PC-9 (cell line): ENCODE measurements at regions not wholly inside any gene's neighbourhood (a gene's known extent, or its start where the extent isn't known, plus 50 kb on each side); places are given as distances from the start of the nearest gene placed in this dataset.

Source experiments
- BruUV-seq: library from RNA; stranded (reverse); fragments of 400-500 nt; replicated peaks from 2 replicates; lab custom pipeline; 2021; lab: Mats Ljungman, UMichigan
- CTCF ChIA-PET: fragments of 300-600 bp; sonication (Branson Sonifier 250); formaldehyde crosslinking; loops from one replicate; lab custom pipeline; 2022; ENCODE audit warnings: antibody characterized with exemption; lab: Charles Lee
- POLR2A ChIA-PET: fragments of 300-600 bp; sonication (Branson Sonifier 250); formaldehyde crosslinking; loops from one replicate; lab custom pipeline; 2022; ENCODE audit warnings: antibody characterized with exemption; ENCODE audit not compliant: unreplicated experiment; lab: Charles Lee
- DNase-seq, 2 experiments: peaks; one replicate each; pipeline versions ENCODE4 v3.0.0 to v3.0.0-alpha.2; 2015 to 2022; ENCODE audit warnings: mixed read lengths in 1 of 2
- H2AFZ ChIP-seq: fragments of 200-600 bp; sonication (generic); 2 replicates; pipeline ENCODE4 v1.8.1; 2017; ENCODE audit warnings: antibody characterized with exemption
- H3F3A ChIP-seq: fragments of 200-600 bp; sonication (generic); 2 replicates; pipeline ENCODE4 v1.8.1; 2017; ENCODE audit warnings: antibody characterized with exemption, mild to moderate bottlenecking, low read depth; ENCODE audit not compliant: insufficient read depth
- H3K27ac ChIP-seq: fragments of 200-600 bp; sonication (generic); 2 replicates; pipeline ENCODE4 v1.6.1; 2016; ENCODE audit warnings: mixed run types
- H3K27me3 ChIP-seq: fragments of 200-600 bp; sonication (generic); 2 replicates; pipeline ENCODE4 v1.6.1; 2016; ENCODE audit warnings: low read depth, mixed run types; ENCODE audit not compliant: insufficient read depth
- H3K36me3 ChIP-seq: fragments of 200-600 bp; sonication (generic); 2 replicates; pipeline ENCODE4 v1.6.1; 2016; ENCODE audit warnings: low read depth, mixed run types
- H3K4me1 ChIP-seq: fragments of 200-600 bp; sonication (generic); replicated peaks from 2 replicates; pipeline ENCODE4 v1.6.1; 2016; ENCODE audit warnings: mixed run types; ENCODE audit not compliant: insufficient read depth
- H3K4me2 ChIP-seq: fragments of 200-600 bp; sonication (generic); 2 replicates; pipeline ENCODE4 v1.6.1; 2017; ENCODE audit warnings: mixed run types
- H3K4me3 ChIP-seq: fragments of 200-600 bp; sonication (generic); 2 replicates; pipeline ENCODE4 v1.6.1; 2016; ENCODE audit warnings: mixed run types
- H3K79me2 ChIP-seq: fragments of 200-600 bp; sonication (generic); 2 replicates; pipeline ENCODE4 v1.6.1; 2017; ENCODE audit warnings: low read depth, mixed run types
- H3K9me2 ChIP-seq: fragments of 200-600 bp; sonication (generic); 2 replicates; pipeline ENCODE4 v1.8.1; 2017; ENCODE audit warnings: mild to moderate bottlenecking; ENCODE audit not compliant: insufficient read depth
- H3K9me3 ChIP-seq: fragments of 200-600 bp; sonication (generic); 2 replicates; pipeline ENCODE4 v1.8.1; 2016; ENCODE audit warnings: low read depth; ENCODE audit not compliant: insufficient read depth
- H4K20me1 ChIP-seq: fragments of 200-600 bp; sonication (generic); 2 replicates; pipeline ENCODE4 v1.8.1; 2017; ENCODE audit not compliant: insufficient read depth
- EZH2 ChIP-seq: fragments of 200-600 bp; sonication (generic); IDR thresholded peaks from 2 replicates; pipeline ENCODE4 v1.8.0; 2017; ENCODE audit warnings: antibody characterized with exemption, low read depth
- intact Hi-C: fragments of 100-400 bp; cut with micrococcal nuclease; formaldehyde crosslinking; loops from one replicate; pipeline ENCODE4 v1.10.0; 2022; ENCODE audit not compliant: unreplicated experiment
- TF ChIP-seq, protein P1 (sequence below): fragments of 200-600 bp; sonication (generic); conservative IDR thresholded peaks from 2 replicates; pipeline ENCODE4 v1.6.1; 2017; ENCODE audit warnings: mixed run types, antibody characterized with exemption, mild to moderate bottlenecking, moderate library complexity

DNA sequence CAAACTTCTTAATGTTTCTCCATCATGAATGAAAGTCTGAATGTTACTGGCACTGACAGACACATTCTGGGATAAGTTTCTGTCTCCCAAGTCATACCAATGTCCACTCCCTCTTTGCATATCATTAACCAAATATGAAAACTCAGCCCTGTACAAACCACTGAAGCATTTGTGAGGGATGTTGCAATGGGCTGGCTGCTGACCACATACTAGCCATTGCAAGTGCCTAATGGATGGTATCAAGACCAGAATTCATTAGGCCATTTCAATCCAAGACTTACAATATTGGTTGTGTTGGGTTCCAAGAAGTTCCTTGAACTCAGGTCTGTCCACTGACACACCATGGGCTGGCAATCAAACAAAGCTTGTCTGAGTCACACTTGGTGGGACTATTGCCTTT, 73.8 kb downstream of the CBLN2 start:
- Histone ChIP-seq H3K36me3 (no peaks in the 10 kb centered on the region), H4K20me1 (no peaks in the 10 kb centered on the region), H3K27ac (no peak overlapping the region), H3K4me3 (no peak overlapping the region), H3K79me2 (no peaks in the 10 kb centered on the region), H3K4me1 (no peaks in the 10 kb centered on the region), H3K9me2 (no peaks in the 10 kb centered on the region), H3K9me3 (no peaks in the 10 kb centered on the region), H2AFZ (no peak overlapping the region), H3K4me2 (no peak overlapping the region), H3K27me3 (no peaks in the 10 kb centered on the region), H3F3A (no peaks in the 10 kb centered on the region)
- intact Hi-C loops, result no loop called here
- ChIA-PET POLR2A (no interaction called here), CTCF (no interaction called here)
- BruUV-seq, result no TSS peak
- no peak for TF ChIP-seq EZH2
- DNase-seq, result no peak

GRCh38 chr18:72468021-72468710, 76.0 kb downstream of the CBLN2 start:
- H3K36me3 ChIP-seq, result no peaks in the 10 kb centered on the region
- no peaks in the 10 kb centered on the region for H3F3A ChIP-seq
- no peaks in the 10 kb centered on the region for H4K20me1 ChIP-seq
- no peak overlapping the region for H3K4me2 ChIP-seq
- DNase-seq, result no peak
- BruUV-seq, result no TSS peak
- no peak overlapping the region for H2AFZ ChIP-seq
- ChIA-PET CTCF (no interaction called here), POLR2A (no interaction called here)
- H3K9me2 ChIP-seq, result no peaks in the 10 kb centered on the region
- H3K27me3 ChIP-seq, result no peaks in the 10 kb centered on the region
- H3K4me3 ChIP-seq, result no peak overlapping the region
- no peaks in the 10 kb centered on the region for H3K9me3 ChIP-seq
- no peaks in the 10 kb centered on the region for H3K79me2 ChIP-seq
- TF ChIP-seq, protein P1, sequence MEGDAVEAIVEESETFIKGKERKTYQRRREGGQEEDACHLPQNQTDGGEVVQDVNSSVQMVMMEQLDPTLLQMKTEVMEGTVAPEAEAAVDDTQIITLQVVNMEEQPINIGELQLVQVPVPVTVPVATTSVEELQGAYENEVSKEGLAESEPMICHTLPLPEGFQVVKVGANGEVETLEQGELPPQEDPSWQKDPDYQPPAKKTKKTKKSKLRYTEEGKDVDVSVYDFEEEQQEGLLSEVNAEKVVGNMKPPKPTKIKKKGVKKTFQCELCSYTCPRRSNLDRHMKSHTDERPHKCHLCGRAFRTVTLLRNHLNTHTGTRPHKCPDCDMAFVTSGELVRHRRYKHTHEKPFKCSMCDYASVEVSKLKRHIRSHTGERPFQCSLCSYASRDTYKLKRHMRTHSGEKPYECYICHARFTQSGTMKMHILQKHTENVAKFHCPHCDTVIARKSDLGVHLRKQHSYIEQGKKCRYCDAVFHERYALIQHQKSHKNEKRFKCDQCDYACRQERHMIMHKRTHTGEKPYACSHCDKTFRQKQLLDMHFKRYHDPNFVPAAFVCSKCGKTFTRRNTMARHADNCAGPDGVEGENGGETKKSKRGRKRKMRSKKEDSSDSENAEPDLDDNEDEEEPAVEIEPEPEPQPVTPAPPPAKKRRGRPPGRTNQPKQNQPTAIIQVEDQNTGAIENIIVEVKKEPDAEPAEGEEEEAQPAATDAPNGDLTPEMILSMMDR, result no peak
- no peak for TF ChIP-seq EZH2
- intact Hi-C loops, result no loop called here
- no peaks in the 10 kb centered on the region for H3K4me1 ChIP-seq
- H3K27ac ChIP-seq, result no peak overlapping the region

DNA sequence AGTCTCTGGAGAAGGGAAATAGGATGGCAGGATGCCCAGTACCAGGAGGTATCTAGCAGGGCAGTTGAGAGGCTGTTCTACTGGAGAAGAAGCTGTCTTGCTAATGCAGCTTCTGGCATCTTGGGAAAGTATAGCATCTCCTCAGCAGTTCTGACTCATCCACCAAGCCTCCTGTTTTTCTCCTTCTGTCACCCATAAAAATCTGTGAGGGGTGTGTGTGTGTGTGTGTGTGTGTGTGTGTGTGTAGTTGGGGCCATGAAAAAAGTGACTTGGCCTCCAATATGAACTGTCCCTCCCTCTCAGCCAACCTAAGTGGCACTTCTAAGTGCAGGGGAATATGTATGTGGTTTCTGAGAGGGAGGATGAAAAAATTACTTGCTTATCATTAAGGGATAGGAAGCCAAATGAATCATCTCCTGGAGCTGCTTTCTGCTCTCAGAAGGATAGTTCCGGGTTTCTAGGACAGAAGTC, 83.9 kb downstream of the CBLN2 start:
- no peak overlapping the region for H3K27ac ChIP-seq
- H3K36me3 ChIP-seq, result no peaks in the 10 kb centered on the region
- H4K20me1 ChIP-seq, result no peaks in the 10 kb centered on the region
- no peaks in the 10 kb centered on the region for H3K27me3 ChIP-seq
- BruUV-seq, result no TSS peak
- ChIA-PET POLR2A (no interaction called here), CTCF (interaction anchor here (0.6 kb wide), 1 partner anchor 514 kb away, joined by 6 read pairs; no protein-coding TSS in a partner anchor)
- no peak overlapping the region for H2AFZ ChIP-seq
- DNase-seq, result peak in 1 of 2 experiments; percentile 10
- no peaks in the 10 kb centered on the region for H3F3A ChIP-seq
- 0 out of 2 replicates have a peak, but pooled peaks cover 5% of the 10 kb centered on the region for H3K9me2 ChIP-seq
- TF ChIP-seq, protein P1, result no peak
- TF ChIP-seq EZH2, result no peak
- no peaks in the 10 kb centered on the region for H3K79me2 ChIP-seq
- no peak overlapping the region for H3K4me3 ChIP-seq
- no peaks in the 10 kb centered on the region for H3K9me3 ChIP-seq
- intact Hi-C loops, result no loop called here
- H3K4me2 ChIP-seq, result no peak overlapping the region
- no peaks in the 10 kb centered on the region for H3K4me1 ChIP-seq

- no peaks in the 10 kb centered on the region; the same call in 1 of the 2 replicates for H3K9me3 ChIP-seq
- ChIA-PET CTCF (no interaction called here), POLR2A (no interaction called here)
- 0 out of 2 replicates have a peak, but pooled peaks cover 5% of the 10 kb centered on the region for H3K9me2 ChIP-seq
- no peaks in the 10 kb centered on the region for H3K4me1 ChIP-seq
- H3K27ac ChIP-seq, result no peak overlapping the region
- H3F3A ChIP-seq, result no peaks in the 10 kb centered on the region
- BruUV-seq, result no TSS peak
- TF ChIP-seq, protein P1, result no peak
- TF ChIP-seq EZH2, result no peak
- no peak for DNase-seq
- H3K4me3 ChIP-seq, result no peak overlapping the region
- intact Hi-C loops, result no loop called here
- no peaks in the 10 kb centered on the region for H3K36me3 ChIP-seq
- H3K79me2 ChIP-seq, result no peaks in the 10 kb centered on the region
- H2AFZ ChIP-seq, result no peak overlapping the region
- H3K4me2 ChIP-seq, result no peak overlapping the region
- no peaks in the 10 kb centered on the region for H4K20me1 ChIP-seq
- H3K27me3 ChIP-seq, result no peaks in the 10 kb centered on the region
Measured at GRCh38 chr18:72458271-72458670, 85.9 kb downstream of the CBLN2 start.
